H1 (cell line): ENCODE measurements at regions not wholly inside any gene's neighbourhood (a gene's known extent, or its start where the extent isn't known, plus 50 kb on each side); places are given as distances from the start of the nearest gene placed in this dataset.

Experiments
- BCL11A ChIP-seq, 2 experiments: IDR thresholded peaks; one replicate each; pipeline ENCODE4 v1.6.1; 2011; ENCODE audit warnings: low read depth in 2 of 2, low read length in 2 of 2, mild to moderate bottlenecking in 2 of 2
- RFX5 ChIP-seq: IDR thresholded peaks from 2 replicates; pipeline ENCODE4 v1.6.1; 2011; ENCODE audit warnings: low read depth, low read length, improper control_type of control experiment, borderline replicate concordance
- SP4 ChIP-seq: IDR thresholded peaks from 2 replicates; pipeline ENCODE4 v1.6.1; 2012; ENCODE audit warnings: low read length, inconsistent platforms
- ZNF274 ChIP-seq: IDR thresholded peaks from 2 replicates; pipeline ENCODE4 v1.7.0; 2012; ENCODE audit warnings: low read length, borderline replicate concordance; ENCODE audit errors: extremely low read depth

DNA sequence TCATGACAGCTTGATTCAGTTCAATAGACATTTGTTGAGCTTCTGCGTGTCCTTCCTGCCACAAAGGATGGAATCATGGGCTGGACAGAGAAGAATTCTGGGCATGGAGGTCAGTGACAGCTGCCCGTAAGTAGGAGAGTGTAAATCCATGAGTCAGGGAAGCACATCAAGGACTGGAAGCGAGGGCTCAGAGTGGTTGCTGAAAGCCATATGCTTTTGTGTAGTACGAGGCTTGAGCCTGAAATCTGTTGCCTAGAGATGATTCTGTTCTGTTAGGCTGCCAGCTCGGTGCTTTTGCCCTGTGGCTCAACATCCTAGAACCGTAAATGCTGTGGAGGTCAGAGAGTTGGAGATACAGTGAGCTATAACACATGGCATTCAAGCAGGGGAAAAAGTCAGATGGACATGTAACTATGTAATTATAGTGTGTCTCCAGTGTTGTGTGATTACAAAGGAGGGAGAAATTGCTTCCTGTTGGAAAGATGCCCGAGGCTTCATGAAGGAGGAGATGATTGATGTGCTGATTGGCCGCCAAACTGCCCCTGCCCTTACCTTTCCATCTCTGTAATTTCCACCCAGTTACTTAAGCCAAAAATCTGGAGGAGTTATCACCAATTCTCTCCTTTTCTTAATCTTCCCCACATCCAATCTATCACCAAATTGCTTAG, 92.8 kb upstream of the CACNA1E start (continued):
- TF ChIP-seq ZNF274 (no peak), SP4 (no peak), RFX5 (no peak), BCL11A (IDR thresholded peaks at IDR 0.05; ENCODE audit: low read depth in 2 of 2, low read length in 2 of 2) (no peak)
